ENCODE measurements at regions not wholly inside any gene's neighbourhood (a gene's known extent, or its start where the extent isn't known, plus 50 kb on each side); places are given as distances from the start of the nearest gene placed in this dataset.
"Not testable (repeated sequence)": the region's sequence is repeated elsewhere in the genome, so short reads cannot be mapped to it uniquely, and the experiment has no call there.

- not testable (repeated sequence) for H3K18ac ChIP-seq (ENCODE audit: low read depth, low read length)
These were observed 123.6 kb upstream of the METTL14 start for GRCh38 chr4:118561559-118561958.

GRCh38 chr4:118566003-118566513, 119.1 kb upstream of the METTL14 start:
- in situ Hi-C loops (cut with MboI; ENCODE audit: low sequenced_read_pairs); dilution Hi-C loops (cut with HindIII; ENCODE audit: low sequenced_read_pairs, unreplicated experiment); H2BK15ac ChIP-seq (ENCODE audit: low read depth, low read length); H3K18ac ChIP-seq (ENCODE audit: low read depth, low read length); H3K56ac ChIP-seq (ENCODE audit: extremely low read depth, insufficient read depth, low read length); H3K23ac ChIP-seq (ENCODE audit: low read depth, low read length); H4K8ac ChIP-seq (ENCODE audit: low read depth in 2 of 2, low read length in 2 of 2); H2AK5ac ChIP-seq (ENCODE audit: low read depth, low read length); H3K27me3 ChIP-seq (ENCODE audit: control insufficient read depth, insufficient read depth, low read length); H2BK120ac ChIP-seq (ENCODE audit: low read depth, low read length); H3K9ac ChIP-seq (ENCODE audit: low read depth, low read length); H2BK20ac ChIP-seq (ENCODE audit: low read depth, low read length); H2AK9ac ChIP-seq (replicated peaks; ENCODE audit: low read depth, low read length, poor library complexity); H3K4me3 ChIP-seq (ENCODE audit: insufficient read depth, low read depth, low read length); H3K14ac ChIP-seq (replicated peaks; ENCODE audit: low read depth, low read length); intact Hi-C loops (cut with micrococcal nuclease); H2AFZ ChIP-seq (replicated peaks; ENCODE audit: low read length, poor library complexity); H3K4ac ChIP-seq (ENCODE audit: low read depth, low read length); H3K79me1 ChIP-seq (ENCODE audit: low read depth in 1 of 2, low read length in 2 of 2); H3K27ac ChIP-seq (ENCODE audit: insufficient read depth, low read length); POLR2A ChIA-PET (ENCODE audit: unreplicated experiment); H3K4me1 ChIP-seq (ENCODE audit: control insufficient read depth, insufficient read depth, low read length); BruUV-seq (replicated peaks); H4K20me1 ChIP-seq (ENCODE audit: insufficient read depth, low read length); H4K5ac ChIP-seq (ENCODE audit: low read depth, low read length); H3K9me3 ChIP-seq (ENCODE audit: control insufficient read depth, insufficient read depth, low read length); H3K36me3 ChIP-seq (ENCODE audit: control insufficient read depth, insufficient read depth, low read length); H4K91ac ChIP-seq (ENCODE audit: insufficient read depth, low read depth, low read length); H3K9me1 ChIP-seq (ENCODE audit: insufficient read depth, low read length); CTCF ChIA-PET; H2BK5ac ChIP-seq (ENCODE audit: low read depth, low read length, poor library complexity, severe bottlenecking): not testable (repeated sequence)
- WGBS, 2 experiments (ENCODE audit: extremely low coverage in 2 of 2, insufficient read length in 1 of 2) = 0% methylated on average over 2 of the region's 9 CpGs; no CpG with 5 or more reads in 1 of the 2 experiments
- peak overlapping the region; percentile 19; the same call in 1 of the 2 replicates for H3K4me2 ChIP-seq (ENCODE audit: low read depth, low read length)
- peak; percentile 94 for ATAC-seq (ENCODE audit: low read depth)
- DNase-seq = peak; percentile 43

More at GRCh38 chr4:118561559-118561958, 123.6 kb upstream of the METTL14 start:
- H3K36me3 ChIP-seq (ENCODE audit: control insufficient read depth, insufficient read depth, low read length); H4K5ac ChIP-seq (ENCODE audit: low read depth, low read length); H3K27ac ChIP-seq (ENCODE audit: insufficient read depth, low read length); ATAC-seq (ENCODE audit: low read depth); H2BK5ac ChIP-seq (ENCODE audit: low read depth, low read length, poor library complexity, severe bottlenecking); H3K9ac ChIP-seq (ENCODE audit: low read depth, low read length); H3K56ac ChIP-seq (ENCODE audit: extremely low read depth, insufficient read depth, low read length); H4K8ac ChIP-seq (ENCODE audit: low read depth in 2 of 2, low read length in 2 of 2); H2BK120ac ChIP-seq (ENCODE audit: low read depth, low read length); DNase-seq; dilution Hi-C loops (cut with HindIII; ENCODE audit: low sequenced_read_pairs, unreplicated experiment); BruUV-seq (replicated peaks); H3K4me3 ChIP-seq (ENCODE audit: insufficient read depth, low read depth, low read length); CTCF ChIA-PET; H3K9me1 ChIP-seq (ENCODE audit: insufficient read depth, low read length); POLR2A ChIA-PET (ENCODE audit: unreplicated experiment); in situ Hi-C loops (cut with MboI; ENCODE audit: low sequenced_read_pairs); H4K91ac ChIP-seq (ENCODE audit: insufficient read depth, low read depth, low read length); H3K4me2 ChIP-seq (ENCODE audit: low read depth, low read length); H3K14ac ChIP-seq (replicated peaks; ENCODE audit: low read depth, low read length); H3K9me3 ChIP-seq (ENCODE audit: control insufficient read depth, insufficient read depth, low read length); H3K27me3 ChIP-seq (ENCODE audit: control insufficient read depth, insufficient read depth, low read length); H3K4ac ChIP-seq (ENCODE audit: low read depth, low read length); H3K4me1 ChIP-seq (ENCODE audit: control insufficient read depth, insufficient read depth, low read length); H3K23ac ChIP-seq (ENCODE audit: low read depth, low read length); H2AK5ac ChIP-seq (ENCODE audit: low read depth, low read length); H2BK15ac ChIP-seq (ENCODE audit: low read depth, low read length); H3K79me1 ChIP-seq (ENCODE audit: low read depth in 1 of 2, low read length in 2 of 2); H2AFZ ChIP-seq (replicated peaks; ENCODE audit: low read length, poor library complexity); H4K20me1 ChIP-seq (ENCODE audit: insufficient read depth, low read length); H2BK20ac ChIP-seq (ENCODE audit: low read depth, low read length); intact Hi-C loops (cut with micrococcal nuclease); H2AK9ac ChIP-seq (replicated peaks; ENCODE audit: low read depth, low read length, poor library complexity): not testable (repeated sequence)

Data from IMR-90 (cell line).